HepG2 (cell line): ENCODE measurements at regions not wholly inside any gene's neighbourhood (a gene's known extent, or its start where the extent isn't known, plus 50 kb on each side); places are given as distances from the start of the nearest gene placed in this dataset.

Source experiments
- ATF1 ChIP-seq: IDR thresholded peaks from 2 replicates; pipeline ENCODE4 v1.6.1; 2016; ENCODE audit warnings: mild to moderate bottlenecking, control low read depth
- EP300 ChIP-seq, 3 experiments: sonication (generic) in 1 of 3; formaldehyde crosslinking in 1 of 3; IDR thresholded peaks; 2 replicates each; pipeline versions ENCODE4 v1.5.1 to v1.6.1; 2011 to 2020; ENCODE audit warnings: low read depth in 2 of 3, low read length in 2 of 3, borderline replicate concordance in 1 of 3, improper control_type of control experiment in 1 of 3, mild to moderate bottlenecking in 1 of 3, missing genetic modification reagents in 1 of 3, moderate library complexity in 1 of 3
- EZH2 ChIP-seq: conservative IDR thresholded peaks from 2 replicates; pipeline ENCODE4 v1.6.1; 2012; ENCODE audit warnings: mild to moderate bottlenecking, low read depth, low read length, moderate library complexity
- MAFK ChIP-seq, 2 experiments: IDR thresholded peaks in 1 of 2; conservative IDR thresholded peaks in 1 of 2; 2 replicates each; pipeline ENCODE4 v1.6.1; 2011; ENCODE audit warnings: improper control_type of control experiment in 2 of 2, low read length in 2 of 2
- POLR2A ChIP-seq, 2 experiments: IDR thresholded peaks; 2 replicates each; pipeline ENCODE4 v1.6.1; 2011; ENCODE audit warnings: low read depth in 2 of 2, low read length in 2 of 2, mild to moderate bottlenecking in 1 of 2, moderate library complexity in 1 of 2; ENCODE audit not compliant: insufficient read depth in 1 of 2
- SKIL ChIP-seq: sonication (generic); formaldehyde crosslinking; IDR thresholded peaks from 2 replicates; pipeline ENCODE4 v1.8.0; 2022; ENCODE audit warnings: missing genetic modification reagents, mild to moderate bottlenecking, moderate library complexity, borderline replicate concordance
- ZFX ChIP-seq: sonication (generic); formaldehyde crosslinking; IDR thresholded peaks from 2 replicates; pipeline ENCODE4 v1.4.0; 2020; ENCODE audit warnings: mild to moderate bottlenecking, low read depth, missing genetic modification reagents, moderate library complexity
- ZNF335 ChIP-seq: sonication (generic); formaldehyde crosslinking; IDR thresholded peaks from 2 replicates; pipeline ENCODE4 v1.4.0; 2020; ENCODE audit warnings: missing genetic modification reagents
- ZNF501 ChIP-seq: sonication (generic); formaldehyde crosslinking; IDR thresholded peaks from 2 replicates; pipeline ENCODE4 v1.5.1; 2020; ENCODE audit warnings: mild to moderate bottlenecking, moderate library complexity, missing genetic modification reagents
- TF ChIP-seq, protein P1 (sequence below): sonication (generic); formaldehyde crosslinking; IDR thresholded peaks from 2 replicates; pipeline ENCODE4 v1.5.0; 2020; ENCODE audit warnings: mild to moderate bottlenecking, missing genetic modification reagents
- TF ChIP-seq, protein P2 (sequence below): sonication (generic); formaldehyde crosslinking; IDR thresholded peaks from 2 replicates; pipeline ENCODE4 v1.5.0; 2020; ENCODE audit warnings: mild to moderate bottlenecking, missing genetic modification reagents, moderate library complexity

GRCh38 chr10:36019749-36020148, 377.7 kb upstream of the FZD8 start:
- TF ChIP-seq SKIL (CRISPR knock-in tag) (no peak), ZNF335 (CRISPR knock-in tag) (no peak), ATF1 (no peak), EP300 (IDR thresholded peaks at IDR 0.05; ENCODE audit: low read depth in 2 of 2, low read length in 2 of 2) (no peak), EP300 (CRISPR knock-in tag; IDR thresholded peaks at IDR 0.05; ENCODE audit: borderline replicate concordance) (no peak), EZH2 (no peak), ZFX (CRISPR knock-in tag) (no peak), MAFK (conservative IDR thresholded peaks at IDR 0.05 in 1 of 2, IDR thresholded peaks at IDR 0.05 in 1 of 2; ENCODE audit: low read length in 2 of 2) (no peak), ZNF501 (CRISPR knock-in tag) (no peak), POLR2A (IDR thresholded peaks at IDR 0.05; ENCODE audit: insufficient read depth in 1 of 2, low read depth in 2 of 2, low read length in 2 of 2) (no peak)
- TF ChIP-seq, protein P1, sequence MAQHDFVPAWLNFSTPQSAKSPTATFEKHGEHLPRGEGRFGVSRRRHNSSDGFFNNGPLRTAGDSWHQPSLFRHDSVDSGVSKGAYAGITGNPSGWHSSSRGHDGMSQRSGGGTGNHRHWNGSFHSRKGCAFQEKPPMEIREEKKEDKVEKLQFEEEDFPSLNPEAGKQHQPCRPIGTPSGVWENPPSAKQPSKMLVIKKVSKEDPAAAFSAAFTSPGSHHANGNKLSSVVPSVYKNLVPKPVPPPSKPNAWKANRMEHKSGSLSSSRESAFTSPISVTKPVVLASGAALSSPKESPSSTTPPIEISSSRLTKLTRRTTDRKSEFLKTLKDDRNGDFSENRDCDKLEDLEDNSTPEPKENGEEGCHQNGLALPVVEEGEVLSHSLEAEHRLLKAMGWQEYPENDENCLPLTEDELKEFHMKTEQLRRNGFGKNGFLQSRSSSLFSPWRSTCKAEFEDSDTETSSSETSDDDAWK (CRISPR knock-in tag), result no peak
- TF ChIP-seq, protein P2, sequence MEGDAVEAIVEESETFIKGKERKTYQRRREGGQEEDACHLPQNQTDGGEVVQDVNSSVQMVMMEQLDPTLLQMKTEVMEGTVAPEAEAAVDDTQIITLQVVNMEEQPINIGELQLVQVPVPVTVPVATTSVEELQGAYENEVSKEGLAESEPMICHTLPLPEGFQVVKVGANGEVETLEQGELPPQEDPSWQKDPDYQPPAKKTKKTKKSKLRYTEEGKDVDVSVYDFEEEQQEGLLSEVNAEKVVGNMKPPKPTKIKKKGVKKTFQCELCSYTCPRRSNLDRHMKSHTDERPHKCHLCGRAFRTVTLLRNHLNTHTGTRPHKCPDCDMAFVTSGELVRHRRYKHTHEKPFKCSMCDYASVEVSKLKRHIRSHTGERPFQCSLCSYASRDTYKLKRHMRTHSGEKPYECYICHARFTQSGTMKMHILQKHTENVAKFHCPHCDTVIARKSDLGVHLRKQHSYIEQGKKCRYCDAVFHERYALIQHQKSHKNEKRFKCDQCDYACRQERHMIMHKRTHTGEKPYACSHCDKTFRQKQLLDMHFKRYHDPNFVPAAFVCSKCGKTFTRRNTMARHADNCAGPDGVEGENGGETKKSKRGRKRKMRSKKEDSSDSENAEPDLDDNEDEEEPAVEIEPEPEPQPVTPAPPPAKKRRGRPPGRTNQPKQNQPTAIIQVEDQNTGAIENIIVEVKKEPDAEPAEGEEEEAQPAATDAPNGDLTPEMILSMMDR, result no peak
